ENCODE measurements at regions not wholly inside any gene's neighbourhood (a gene's known extent, or its start where the extent isn't known, plus 50 kb on each side); places are given as distances from the start of the nearest gene placed in this dataset.

DNA sequence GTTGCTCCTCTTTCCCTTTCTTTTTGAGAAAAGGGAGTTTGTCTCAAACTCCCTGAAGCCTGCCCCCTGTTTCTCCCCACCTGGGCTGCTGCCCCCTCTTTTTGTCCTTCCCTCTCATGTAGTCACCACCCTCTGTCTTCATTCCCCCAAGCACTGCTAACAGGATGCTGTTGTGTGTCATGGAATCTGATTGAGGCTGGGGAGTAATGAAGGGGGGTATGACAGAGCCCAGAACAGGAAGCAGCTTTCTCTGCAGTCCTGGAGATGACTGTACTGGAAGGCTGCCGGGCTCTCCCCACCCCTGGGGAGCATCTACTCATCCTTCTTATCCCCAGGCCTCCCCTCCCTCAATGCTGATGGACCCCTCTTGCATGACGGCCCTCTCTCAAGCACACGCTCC, 181.6 kb downstream of the ABHD5 start:
- Histone ChIP-seq H3K36me3 (ENCODE audit: control insufficient read depth, insufficient read depth, low read length) (no peaks in the 10 kb centered on the region), H3K27ac (ENCODE audit: insufficient read depth, low read length, poor library complexity, severe bottlenecking) (no peak overlapping the region), H3K4me3 (ENCODE audit: insufficient read depth, low read depth, low read length, poor library complexity, severe bottlenecking) (no peak overlapping the region), H3K4me1 (ENCODE audit: control insufficient read depth, insufficient read depth, low read length, poor library complexity, severe bottlenecking) (no peaks in the 10 kb centered on the region), H3K9me3 (ENCODE audit: control insufficient read depth, low read length) (no peaks in the 10 kb centered on the region), H3K27me3 (replicated peaks; ENCODE audit: control insufficient read depth, insufficient read depth, low read length, poor library complexity, severe bottlenecking) (no peaks in the 10 kb centered on the region)
- DNase-seq: no peak

DNA sequence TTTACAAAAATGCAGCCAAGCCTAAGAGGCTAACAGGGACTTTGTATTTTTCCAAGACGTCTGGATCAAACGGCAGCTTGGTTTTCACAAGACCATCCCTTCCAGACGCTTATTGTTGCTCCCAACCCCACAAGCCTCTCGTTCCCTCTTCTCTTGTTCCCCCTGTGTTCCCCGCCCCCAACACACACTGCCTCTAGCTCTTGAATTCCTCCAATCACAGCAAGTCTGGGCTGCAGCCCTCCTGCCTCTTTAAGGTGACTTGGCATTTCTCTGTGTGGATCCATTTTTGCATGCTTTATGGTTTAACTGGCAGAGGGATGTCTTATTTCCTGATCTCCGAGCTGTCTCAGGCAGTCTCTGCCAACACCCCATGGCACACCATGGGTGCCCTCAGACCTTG, 182.2 kb downstream of the ABHD5 start:
- no peaks in the 10 kb centered on the region for H3K27me3 ChIP-seq (replicated peaks; ENCODE audit: control insufficient read depth, insufficient read depth, low read length, poor library complexity, severe bottlenecking)
- H3K36me3 ChIP-seq (ENCODE audit: control insufficient read depth, insufficient read depth, low read length): no peaks in the 10 kb centered on the region
- DNase-seq: no peak
- no peak overlapping the region for H3K27ac ChIP-seq (ENCODE audit: insufficient read depth, low read length, poor library complexity, severe bottlenecking)
- H3K9me3 ChIP-seq (ENCODE audit: control insufficient read depth, low read length): no peaks in the 10 kb centered on the region
- no peaks in the 10 kb centered on the region for H3K4me1 ChIP-seq (ENCODE audit: control insufficient read depth, insufficient read depth, low read length, poor library complexity, severe bottlenecking)
- no peak overlapping the region for H3K4me3 ChIP-seq (ENCODE audit: insufficient read depth, low read depth, low read length, poor library complexity, severe bottlenecking)

DNA sequence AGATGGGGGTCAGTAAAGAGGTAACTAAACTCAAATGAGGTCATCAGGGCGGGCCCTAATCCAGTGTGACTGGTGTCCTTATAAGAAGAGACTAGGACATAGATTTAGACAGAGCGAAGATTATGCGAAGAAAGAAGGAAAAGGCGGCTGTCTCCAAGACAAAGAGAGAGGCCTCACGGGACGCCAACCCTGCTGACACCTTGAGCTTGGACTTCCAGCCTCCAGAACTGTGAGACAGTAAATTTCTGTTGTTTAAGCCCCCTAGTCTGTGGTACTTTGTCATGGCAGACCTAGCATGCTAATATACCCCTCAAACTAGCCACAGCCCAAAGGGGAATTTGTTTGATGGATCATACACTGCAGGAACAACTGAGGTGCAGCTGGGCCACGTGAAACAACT, 183.0 kb downstream of the ABHD5 start:
- Histone ChIP-seq H3K27me3 (replicated peaks; ENCODE audit: control insufficient read depth, insufficient read depth, low read length, poor library complexity, severe bottlenecking) (no peaks in the 10 kb centered on the region), H3K36me3 (ENCODE audit: control insufficient read depth, insufficient read depth, low read length) (no peaks in the 10 kb centered on the region), H3K4me3 (ENCODE audit: insufficient read depth, low read depth, low read length, poor library complexity, severe bottlenecking) (no peak overlapping the region), H3K4me1 (ENCODE audit: control insufficient read depth, insufficient read depth, low read length, poor library complexity, severe bottlenecking) (no peaks in the 10 kb centered on the region), H3K9me3 (ENCODE audit: control insufficient read depth, low read length) (no peaks in the 10 kb centered on the region), H3K27ac (ENCODE audit: insufficient read depth, low read length, poor library complexity, severe bottlenecking) (no peak overlapping the region)
- DNase-seq: no peak

GRCh38 chr3:43874290-43874689, 183.6 kb downstream of the ABHD5 start:
- Histone ChIP-seq H3K4me3 (ENCODE audit: insufficient read depth, low read depth, low read length, poor library complexity, severe bottlenecking) (no peak overlapping the region), H3K27me3 (replicated peaks; ENCODE audit: control insufficient read depth, insufficient read depth, low read length, poor library complexity, severe bottlenecking) (no peaks in the 10 kb centered on the region), H3K36me3 (ENCODE audit: control insufficient read depth, insufficient read depth, low read length) (no peaks in the 10 kb centered on the region), H3K4me1 (ENCODE audit: control insufficient read depth, insufficient read depth, low read length, poor library complexity, severe bottlenecking) (no peaks in the 10 kb centered on the region), H3K9me3 (ENCODE audit: control insufficient read depth, low read length) (no peaks in the 10 kb centered on the region), H3K27ac (ENCODE audit: insufficient read depth, low read length, poor library complexity, severe bottlenecking) (no peak overlapping the region)
- no peak for DNase-seq

DNA sequence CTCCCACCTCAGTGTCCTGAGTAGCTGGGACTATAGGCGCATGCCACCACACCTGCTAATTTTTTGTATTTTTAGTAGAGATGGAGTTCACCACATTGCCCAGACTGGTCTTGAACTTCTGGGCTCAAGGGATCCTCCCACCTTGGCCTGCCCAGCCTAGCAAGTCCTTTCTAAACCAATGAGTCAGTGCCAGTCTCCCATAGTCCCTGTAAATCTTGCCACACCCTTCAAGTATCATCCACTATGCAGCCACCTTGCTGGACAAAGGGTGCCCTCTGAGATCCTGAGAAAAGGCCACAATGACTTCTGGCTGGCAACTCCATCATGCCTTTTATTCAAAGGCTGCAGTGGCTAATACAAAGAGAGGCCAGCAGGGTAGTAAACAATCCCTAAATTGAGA, 184.0 kb downstream of the ABHD5 start:
- Histone ChIP-seq H3K36me3 (ENCODE audit: control insufficient read depth, insufficient read depth, low read length) (no peaks in the 10 kb centered on the region), H3K9me3 (ENCODE audit: control insufficient read depth, low read length) (no peaks in the 10 kb centered on the region), H3K4me1 (ENCODE audit: control insufficient read depth, insufficient read depth, low read length, poor library complexity, severe bottlenecking) (no peaks in the 10 kb centered on the region), H3K4me3 (ENCODE audit: insufficient read depth, low read depth, low read length, poor library complexity, severe bottlenecking) (no peak overlapping the region), H3K27ac (ENCODE audit: insufficient read depth, low read length, poor library complexity, severe bottlenecking) (no peak overlapping the region), H3K27me3 (replicated peaks; ENCODE audit: control insufficient read depth, insufficient read depth, low read length, poor library complexity, severe bottlenecking) (no peaks in the 10 kb centered on the region)
- DNase-seq: no peak

DNA sequence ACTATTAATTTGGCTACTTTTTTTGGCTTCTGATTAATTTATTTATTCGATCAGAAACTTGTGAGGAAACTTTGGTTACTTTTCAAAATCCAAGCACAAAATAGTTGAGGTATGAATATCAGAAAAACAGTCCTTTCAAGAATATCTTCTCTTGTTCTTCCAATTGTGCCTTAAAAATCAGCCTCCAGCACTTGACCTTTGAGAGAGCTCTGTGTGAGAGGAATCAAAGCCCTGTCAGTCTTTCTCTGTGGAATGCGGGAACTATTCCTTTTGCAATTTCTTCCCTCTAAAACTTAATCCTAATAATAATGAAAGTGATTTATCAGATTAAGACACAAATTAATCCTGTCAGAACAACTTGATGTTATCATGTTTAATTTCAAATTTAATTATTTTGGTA, 185.9 kb downstream of the ABHD5 start:
- no peak for DNase-seq
- Histone ChIP-seq H3K4me3 (ENCODE audit: insufficient read depth, low read depth, low read length, poor library complexity, severe bottlenecking) (no peak overlapping the region), H3K36me3 (ENCODE audit: control insufficient read depth, insufficient read depth, low read length) (no peaks in the 10 kb centered on the region), H3K27ac (ENCODE audit: insufficient read depth, low read length, poor library complexity, severe bottlenecking) (no peak overlapping the region), H3K27me3 (replicated peaks; ENCODE audit: control insufficient read depth, insufficient read depth, low read length, poor library complexity, severe bottlenecking) (no peaks in the 10 kb centered on the region), H3K4me1 (ENCODE audit: control insufficient read depth, insufficient read depth, low read length, poor library complexity, severe bottlenecking) (no peaks in the 10 kb centered on the region), H3K9me3 (ENCODE audit: control insufficient read depth, low read length) (no peaks in the 10 kb centered on the region)

DNA sequence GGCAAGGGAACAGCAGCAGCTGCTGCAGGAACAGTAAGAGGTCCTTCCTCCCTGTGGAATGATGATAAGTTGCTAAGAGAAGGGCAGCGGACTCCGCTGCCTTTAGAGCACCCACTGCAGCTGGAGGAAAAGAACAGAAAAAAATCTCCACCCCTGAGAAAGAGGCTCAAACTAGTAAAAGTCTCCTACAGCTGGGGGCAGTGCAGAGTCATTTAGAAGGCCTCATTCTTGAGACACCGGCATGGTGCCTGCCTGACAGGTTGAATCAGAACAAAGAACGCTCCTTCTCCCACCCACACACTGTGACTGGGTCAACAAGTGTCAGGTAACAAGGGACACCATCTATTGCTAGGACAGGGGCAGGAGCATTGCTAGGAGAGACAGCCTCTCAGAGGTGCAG, 188.4 kb downstream of the ABHD5 start:
- H3K9me3 ChIP-seq (ENCODE audit: control insufficient read depth, low read length): no peaks in the 10 kb centered on the region
- no peaks in the 10 kb centered on the region for H3K4me1 ChIP-seq (ENCODE audit: control insufficient read depth, insufficient read depth, low read length, poor library complexity, severe bottlenecking)
- H3K36me3 ChIP-seq (ENCODE audit: control insufficient read depth, insufficient read depth, low read length): no peaks in the 10 kb centered on the region
- DNase-seq: no peak
- H3K27me3 ChIP-seq (replicated peaks; ENCODE audit: control insufficient read depth, insufficient read depth, low read length, poor library complexity, severe bottlenecking): no peaks in the 10 kb centered on the region
- H3K4me3 ChIP-seq (ENCODE audit: insufficient read depth, low read depth, low read length, poor library complexity, severe bottlenecking): no peak overlapping the region
- no peak overlapping the region for H3K27ac ChIP-seq (ENCODE audit: insufficient read depth, low read length, poor library complexity, severe bottlenecking)

DNA sequence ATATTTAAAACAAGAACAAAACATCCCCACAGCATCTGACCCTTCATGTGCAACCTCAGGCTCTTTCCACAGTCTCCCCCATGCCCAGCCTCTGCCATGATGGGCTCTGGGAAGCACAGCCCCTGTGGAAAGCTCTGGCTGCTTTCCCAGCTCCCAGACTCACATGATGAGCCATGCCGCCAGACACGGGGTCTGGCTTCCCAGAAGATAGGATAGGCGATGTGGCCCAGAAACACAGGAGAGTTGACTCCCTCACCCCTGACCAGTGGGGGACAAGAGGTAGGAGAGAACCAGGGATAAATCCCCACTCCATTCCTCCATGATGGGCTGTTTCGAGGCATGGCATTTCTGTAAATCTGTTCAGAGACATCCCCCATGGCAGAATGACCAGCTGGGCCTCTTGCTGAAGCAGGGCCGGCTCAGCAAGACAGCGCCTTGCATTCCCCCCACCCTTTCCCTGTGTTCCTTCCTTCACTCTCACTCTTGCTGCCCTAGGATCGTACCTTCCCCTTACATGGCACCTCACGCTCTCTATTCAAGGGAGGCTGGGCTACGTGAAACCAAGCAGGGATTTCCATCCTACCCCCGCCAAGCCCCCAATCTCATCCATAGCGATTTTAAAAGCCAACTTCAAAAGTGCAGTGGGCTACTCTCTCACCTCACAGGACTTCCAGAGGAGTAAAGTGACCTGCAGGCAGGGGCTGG, 192.4 kb downstream of the ABHD5 start:
- Histone ChIP-seq H3K9me3 (ENCODE audit: control insufficient read depth, low read length) (no peaks in the 10 kb centered on the region), H3K4me3 (ENCODE audit: insufficient read depth, low read depth, low read length, poor library complexity, severe bottlenecking) (no peak overlapping the region), H3K27me3 (replicated peaks; ENCODE audit: control insufficient read depth, insufficient read depth, low read length, poor library complexity, severe bottlenecking) (no peaks in the 10 kb centered on the region), H3K36me3 (ENCODE audit: control insufficient read depth, insufficient read depth, low read length) (no peaks in the 10 kb centered on the region), H3K27ac (ENCODE audit: insufficient read depth, low read length, poor library complexity, severe bottlenecking) (no peak overlapping the region), H3K4me1 (ENCODE audit: control insufficient read depth, insufficient read depth, low read length, poor library complexity, severe bottlenecking) (no peaks in the 10 kb centered on the region)
- no peak for DNase-seq

- no peak for DNase-seq
- H3K4me1 ChIP-seq (ENCODE audit: control insufficient read depth, insufficient read depth, low read length, poor library complexity, severe bottlenecking): no peaks in the 10 kb centered on the region
Observed at GRCh38 chr3:43883729-43884396, 193.1 kb downstream of the ABHD5 start.

GRCh38 chr3:43884581-43884980, 193.8 kb downstream of the ABHD5 start:
- no peaks in the 10 kb centered on the region for H3K9me3 ChIP-seq (ENCODE audit: control insufficient read depth, low read length)
- no peak overlapping the region for H3K4me3 ChIP-seq (ENCODE audit: insufficient read depth, low read depth, low read length, poor library complexity, severe bottlenecking)
- H3K36me3 ChIP-seq (ENCODE audit: control insufficient read depth, insufficient read depth, low read length): no peaks in the 10 kb centered on the region
- no peaks in the 10 kb centered on the region for H3K4me1 ChIP-seq (ENCODE audit: control insufficient read depth, insufficient read depth, low read length, poor library complexity, severe bottlenecking)
- no peaks in the 10 kb centered on the region for H3K27me3 ChIP-seq (replicated peaks; ENCODE audit: control insufficient read depth, insufficient read depth, low read length, poor library complexity, severe bottlenecking)
- DNase-seq: no peak
- H3K27ac ChIP-seq (ENCODE audit: insufficient read depth, low read length, poor library complexity, severe bottlenecking): no peak overlapping the region

More at GRCh38 chr3:43883729-43884396, 193.1 kb downstream of the ABHD5 start:
- no peaks in the 10 kb centered on the region for H3K36me3 ChIP-seq (ENCODE audit: control insufficient read depth, insufficient read depth, low read length)
- no peaks in the 10 kb centered on the region for H3K9me3 ChIP-seq (ENCODE audit: control insufficient read depth, low read length)
- H3K27me3 ChIP-seq (replicated peaks; ENCODE audit: control insufficient read depth, insufficient read depth, low read length, poor library complexity, severe bottlenecking): no peaks in the 10 kb centered on the region
- no peak overlapping the region for H3K4me3 ChIP-seq (ENCODE audit: insufficient read depth, low read depth, low read length, poor library complexity, severe bottlenecking)
- no peak overlapping the region for H3K27ac ChIP-seq (ENCODE audit: insufficient read depth, low read length, poor library complexity, severe bottlenecking)
